B cell (primary cell): ENCODE measurements at regions not wholly inside any gene's neighbourhood (a gene's known extent, or its start where the extent isn't known, plus 50 kb on each side); places are given as distances from the start of the nearest gene placed in this dataset.

Experiments
- CTCF ChIP-seq: fragments of 200-600 bp; IDR thresholded peaks from one replicate; pipeline ENCODE4 v1.8.0; 2022; ENCODE audit warnings: antibody characterized with exemption, mild to moderate bottlenecking
- EZH2 ChIP-seq: IDR thresholded peaks from 2 replicates; pipeline ENCODE4 v1.6.1; 2012; ENCODE audit warnings: borderline replicate concordance, low read depth, mild to moderate bottlenecking, moderate library complexity, low read length; ENCODE audit not compliant: insufficient read depth, poor library complexity, severe bottlenecking

- TF ChIP-seq CTCF (no peak), EZH2 (no peak)
Observed at GRCh38 chr10:93171837-93172236, 98.1 kb downstream of the CYP26A1 start.
